HG02884 (cell line): ENCODE measurements at regions not wholly inside any gene's neighbourhood (a gene's known extent, or its start where the extent isn't known, plus 50 kb on each side); places are given as distances from the start of the nearest gene placed in this dataset.
"Not testable (repeated sequence)": the region's sequence is repeated elsewhere in the genome, so short reads cannot be mapped to it uniquely, and the experiment has no call there.

Experiments used
- ATAC-seq: cut with Tn5 transposase; IDR thresholded peaks from one replicate; pipeline ENCODE4 v1.9.1; 2021; ENCODE audit warnings: mild to moderate bottlenecking, moderate library complexity; ENCODE audit not compliant: unreplicated experiment

DNA sequence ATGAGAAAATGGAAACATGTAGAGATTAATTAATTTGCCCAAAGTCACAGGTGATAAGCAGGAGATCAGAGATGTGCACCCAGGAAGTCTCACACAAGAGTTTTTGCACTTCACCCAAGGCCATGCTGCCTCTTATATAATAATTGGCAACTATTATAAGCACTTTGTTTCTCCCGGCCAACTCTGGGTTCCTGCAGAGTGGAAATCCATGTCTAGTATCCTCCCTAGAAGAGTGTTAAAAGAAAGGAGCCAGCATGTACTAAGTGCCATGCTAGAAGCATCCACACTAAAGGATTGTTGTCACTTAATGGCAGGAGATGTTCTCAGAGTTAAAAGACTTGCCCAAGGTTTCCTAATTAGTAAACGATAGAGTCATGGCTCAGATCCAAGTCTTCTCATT is 470.3 kb downstream of the OMA1 start:
- no peak for ATAC-seq

DNA sequence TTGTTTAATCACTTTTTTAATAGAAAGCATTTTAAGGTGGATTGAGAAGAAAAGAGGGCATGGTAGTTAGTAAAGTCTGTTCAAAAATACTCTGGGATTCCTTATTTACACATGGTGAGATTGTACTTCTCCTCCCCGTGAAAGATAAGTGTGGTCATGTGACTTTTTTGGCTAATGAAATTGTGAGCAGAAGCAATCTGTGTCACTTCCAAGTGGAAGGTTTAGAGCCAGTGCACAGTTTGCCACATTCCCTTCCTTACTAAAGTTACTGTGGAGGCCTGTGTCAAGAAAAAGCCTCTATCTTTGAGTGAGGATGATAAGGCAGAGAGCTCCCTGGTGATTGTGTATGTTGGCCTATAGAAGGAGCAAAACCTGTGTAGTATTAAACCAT is 471.3 kb downstream of the OMA1 start:
- ATAC-seq: no peak

DNA sequence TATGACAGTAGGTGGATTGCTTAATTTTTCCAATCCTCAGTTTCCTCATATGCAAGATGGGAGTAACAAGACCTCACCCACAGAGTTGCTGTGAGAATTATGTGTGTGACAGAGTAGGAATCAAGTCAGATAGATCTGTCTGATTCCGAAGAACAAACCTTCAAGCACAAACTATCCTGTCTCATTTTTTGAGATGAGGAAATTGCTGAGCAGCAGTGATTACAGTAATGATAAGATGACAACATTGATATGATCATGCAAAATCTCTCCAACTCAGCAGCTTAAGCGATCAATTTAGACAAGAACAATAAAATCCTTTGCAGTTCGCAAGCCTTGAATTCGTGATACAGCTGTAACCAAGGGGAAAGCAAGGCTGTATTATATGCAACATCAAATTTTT is 474.1 kb downstream of the OMA1 start:
- no peak for ATAC-seq

- ATAC-seq: no peak
Measured at GRCh38 chr1:58067082-58067481, 479.4 kb downstream of the OMA1 start.

- no peak for ATAC-seq
Measured at GRCh38 chr1:58065520-58065919, 481.0 kb downstream of the OMA1 start.

- ATAC-seq: no peak
Measured at GRCh38 chr1:58064166-58064565, 482.4 kb downstream of the OMA1 start.

DNA sequence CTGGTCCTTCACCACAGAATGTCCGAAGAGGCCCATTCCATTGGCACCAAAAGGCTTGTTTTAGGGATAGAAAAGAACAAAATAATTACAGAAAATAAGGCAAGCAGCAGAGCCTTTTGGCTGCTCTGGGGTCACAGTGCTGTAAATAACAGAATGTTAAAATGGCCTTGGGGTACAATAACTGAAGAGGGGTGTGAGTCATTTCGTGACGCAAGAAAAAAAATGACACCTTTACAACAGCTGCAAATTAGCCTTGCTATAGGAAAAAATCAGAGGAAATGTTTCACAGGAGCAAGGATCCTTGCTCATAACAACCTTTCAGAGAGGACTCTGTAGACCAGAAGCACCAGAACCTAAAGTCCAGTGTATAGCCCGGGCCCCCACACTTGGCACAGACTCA is 483.4 kb downstream of the OMA1 start:
- no peak for ATAC-seq

DNA sequence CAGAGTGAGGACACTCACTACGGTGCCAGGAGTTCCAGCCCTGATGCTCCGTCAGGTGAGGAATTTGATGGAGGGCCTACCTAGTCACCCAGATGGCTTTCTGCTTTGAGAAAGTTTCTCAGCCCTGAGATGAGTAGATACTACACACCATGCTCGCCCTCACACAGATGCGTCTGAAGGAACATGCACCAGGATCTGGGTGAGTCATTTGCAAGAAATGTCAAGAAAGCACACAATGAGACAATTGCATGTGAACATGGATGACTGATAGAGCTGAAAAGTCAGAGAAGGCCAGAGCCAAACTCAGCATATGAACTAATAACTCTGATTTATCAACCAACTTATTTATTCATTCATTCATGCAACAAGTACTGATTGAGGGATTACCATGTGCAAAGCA is 483.9 kb downstream of the OMA1 start:
- ATAC-seq: no peak

- no peak for ATAC-seq
Measured at GRCh38 chr1:58060559-58061170, 485.9 kb downstream of the OMA1 start.

DNA sequence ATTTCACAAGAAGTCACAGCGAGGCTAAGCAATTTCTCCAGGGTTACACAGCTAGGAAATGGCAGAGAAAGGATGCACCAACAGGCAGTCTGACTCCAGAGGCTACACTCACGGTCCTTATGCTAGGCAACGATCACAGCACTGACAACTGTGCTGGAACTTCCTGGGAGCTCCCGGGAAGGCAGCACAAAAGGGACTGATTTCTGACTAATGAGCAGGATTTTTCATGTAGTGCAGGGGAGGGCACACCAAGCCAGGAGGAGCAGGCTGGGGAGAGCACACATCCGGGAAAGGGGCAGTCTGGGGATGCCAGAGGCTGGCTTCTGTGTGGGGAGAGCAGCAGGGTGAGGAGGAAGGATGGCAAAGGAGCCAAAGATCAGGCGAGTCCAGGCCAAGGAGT is 486.7 kb downstream of the OMA1 start:
- ATAC-seq: no peak

GRCh38 chr1:58058323-58058722 is 488.2 kb downstream of the OMA1 start:
- ATAC-seq: no peak

- ATAC-seq: no peak
Measured at GRCh38 chr1:58057826-58058225, 488.7 kb downstream of the OMA1 start.

DNA sequence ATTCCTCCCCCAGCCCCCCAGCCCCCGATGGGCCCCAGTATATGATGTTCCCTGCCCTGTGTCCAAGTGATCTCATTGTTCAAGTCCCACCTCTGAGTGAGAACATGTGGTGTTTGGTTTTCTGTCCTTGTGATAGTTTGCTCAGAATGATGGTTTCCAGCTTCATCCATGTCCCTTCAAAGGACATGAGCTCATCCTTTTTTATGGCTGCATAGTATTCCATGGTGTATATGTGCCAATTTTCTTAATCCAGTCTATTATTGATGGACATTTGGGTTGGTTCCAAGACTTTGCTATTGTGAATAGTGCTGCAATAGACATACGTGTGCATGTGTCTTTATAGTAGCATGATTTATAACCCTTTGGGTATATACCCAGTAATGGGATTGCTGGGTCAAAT is 495.3 kb downstream of the OMA1 start:
- not testable (repeated sequence) for ATAC-seq

GRCh38 chr1:58047265-58047858 is 499.2 kb downstream of the OMA1 start:
- no peak for ATAC-seq

DNA sequence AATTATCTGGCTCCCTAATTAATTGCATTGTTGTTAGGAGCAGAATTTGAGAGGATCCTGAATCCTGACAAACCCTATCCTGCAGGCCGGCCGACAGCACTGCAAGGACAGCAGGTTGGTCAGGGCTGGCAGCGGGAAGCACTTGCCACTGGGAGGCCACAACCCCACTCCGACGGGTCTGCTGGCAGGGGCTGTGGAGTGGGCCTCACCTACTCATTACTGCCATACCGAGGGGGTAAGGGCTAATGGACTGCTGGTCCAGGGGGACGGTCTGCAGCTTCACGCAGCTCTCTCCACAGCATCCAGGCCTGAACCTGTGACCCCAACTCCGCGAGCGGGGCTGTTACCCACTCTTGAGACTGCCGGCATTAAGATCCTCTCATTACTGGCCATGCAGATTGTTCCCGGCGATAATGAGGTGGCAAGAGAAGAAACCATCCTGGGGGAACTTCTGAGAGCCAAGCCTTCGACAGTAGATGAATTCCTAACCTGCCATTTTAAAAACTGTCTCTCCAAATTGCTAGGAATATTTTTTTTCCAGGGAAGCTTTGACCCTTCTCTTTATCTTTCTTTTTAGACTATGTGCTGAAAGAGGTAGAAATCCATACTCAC is 501.3 kb downstream of the OMA1 start:
- no peak for ATAC-seq

GRCh38 chr1:58041621-58042020 is 504.9 kb downstream of the OMA1 start:
- ATAC-seq: no peak

DNA sequence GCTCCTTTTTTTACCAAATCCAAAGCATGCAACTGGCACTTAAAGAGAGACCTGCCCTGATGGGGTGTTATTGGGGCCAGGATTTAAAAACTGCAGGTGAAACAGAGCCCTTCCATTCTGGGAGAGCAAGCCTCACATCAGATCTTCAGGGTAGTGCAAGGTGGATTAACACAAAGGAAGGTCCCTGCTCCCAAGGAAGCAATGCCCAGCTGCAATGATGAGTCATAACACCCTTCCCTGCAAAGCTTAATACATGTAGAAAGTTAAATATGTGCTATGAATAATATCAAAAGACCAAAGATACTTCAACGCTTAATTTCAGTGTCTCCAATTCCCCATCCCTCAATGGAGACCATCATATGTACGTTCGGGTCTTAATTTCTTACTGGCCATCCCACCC is 508.0 kb downstream of the OMA1 start:
- no peak for ATAC-seq

GRCh38 chr1:58035523-58035922 is 511.0 kb downstream of the OMA1 start:
- no peak for ATAC-seq

GRCh38 chr1:58033311-58033710 is 513.2 kb downstream of the OMA1 start:
- ATAC-seq: no peak

GRCh38 chr1:58032611-58033073 is 513.9 kb downstream of the OMA1 start:
- no peak for ATAC-seq

DNA sequence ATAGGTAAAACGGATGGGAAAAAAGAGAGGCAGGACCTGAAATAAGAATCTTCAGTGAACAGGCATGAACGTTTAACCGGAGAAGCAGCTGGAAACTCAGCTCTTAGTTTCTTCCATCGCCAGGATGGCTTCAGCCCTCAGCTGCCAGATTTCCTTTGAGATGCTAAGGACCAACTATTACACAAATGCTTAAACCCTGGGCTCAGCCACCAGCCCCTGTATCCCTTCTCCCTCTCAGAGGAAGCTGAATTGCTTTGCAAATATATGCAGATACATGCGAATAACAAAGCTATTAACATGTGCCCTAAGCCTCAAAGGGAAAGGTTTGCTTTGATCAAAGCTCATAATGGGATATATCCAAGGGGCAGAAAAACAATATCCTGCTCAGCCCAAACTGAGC is 515.1 kb downstream of the OMA1 start:
- ATAC-seq: no peak

GRCh38 chr1:58030456-58030855 is 516.1 kb downstream of the OMA1 start:
- no peak for ATAC-seq

DNA sequence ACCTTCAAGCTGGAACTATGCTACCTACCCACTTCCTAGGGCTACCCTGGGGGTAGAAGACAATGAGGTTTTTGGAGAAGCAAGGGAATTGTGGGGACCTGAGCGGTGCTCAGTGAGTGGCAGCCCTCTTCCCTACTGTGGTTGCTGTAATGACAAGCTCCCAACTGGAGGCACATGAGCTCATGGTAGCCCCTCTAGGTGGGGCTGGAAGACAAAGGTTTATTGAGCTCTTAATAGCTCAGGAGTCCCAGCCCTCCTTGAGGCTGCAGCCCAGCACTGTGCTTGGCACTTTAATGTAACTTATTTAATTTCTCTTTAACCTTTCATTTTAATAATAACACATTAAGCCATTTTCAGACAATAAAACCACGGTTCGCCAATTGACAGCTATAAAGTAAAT is 528.9 kb downstream of the OMA1 start:
- ATAC-seq: no peak
